Keratinocyte (primary cell): ENCODE measurements at regions not wholly inside any gene's neighbourhood (a gene's known extent, or its start where the extent isn't known, plus 50 kb on each side); places are given as distances from the start of the nearest gene placed in this dataset.
"Not testable (repeated sequence)": the region's sequence is repeated elsewhere in the genome, so short reads cannot be mapped to it uniquely, and the experiment has no call there.

Source experiments
- DNase-seq: peaks from one replicate; pipeline ENCODE4 v3.0.0-alpha.2; 2011; ENCODE audit warnings: low read depth, missing footprints, low spot score
- FAIRE-seq: peaks from 2 replicates; lab custom pipeline; 2011; peaks lifted over from hg19 to GRCh38; lab: Jason Lieb, UNC
- H2AFZ ChIP-seq: 2 replicates; pipeline ENCODE4 v1.6.0; 2012; ENCODE audit warnings: low read length, control low read depth, inconsistent platforms; ENCODE audit not compliant: control insufficient read depth
- H3K27ac ChIP-seq: 2 replicates; pipeline ENCODE4 v1.5.1; 2011; ENCODE audit warnings: low read length; ENCODE audit not compliant: control insufficient read depth, insufficient read depth
- H3K27me3 ChIP-seq: 3 replicates; pipeline ENCODE4 v1.6.0; 2011; ENCODE audit warnings: low read length; ENCODE audit not compliant: control insufficient read depth, insufficient read depth; ENCODE audit errors: extremely low read depth
- H3K36me3 ChIP-seq, 2 experiments: 2 replicates in 1 of 2; 3 replicates in 1 of 2; pipeline ENCODE4 v1.5.1; 2011; ENCODE audit warnings: low read length in 2 of 2, mild to moderate bottlenecking in 1 of 2; ENCODE audit not compliant: control insufficient read depth in 2 of 2, insufficient read depth in 2 of 2; ENCODE audit errors: extremely low read depth in 1 of 2
- H3K4me1 ChIP-seq: 3 replicates; pipeline ENCODE4 v1.5.1; 2011; ENCODE audit warnings: low read length; ENCODE audit not compliant: control insufficient read depth, insufficient read depth; ENCODE audit errors: extremely low read depth
- H3K4me2 ChIP-seq: 3 replicates; pipeline ENCODE4 v1.6.0; 2011; ENCODE audit warnings: low read depth, low read length; ENCODE audit not compliant: control insufficient read depth, insufficient read depth; ENCODE audit errors: extremely low read depth
- H3K4me3 ChIP-seq, 3 experiments: fragments of 200-600 bp in 1 of 3; sonication (generic) in 1 of 3; 2 replicates in 2 of 3; 3 replicates in 1 of 3; pipeline ENCODE4 v1.5.1; 2011 to 2016; ENCODE audit warnings: low read length in 3 of 3, mild to moderate bottlenecking in 3 of 3, control low read depth in 2 of 3, inconsistent platforms in 1 of 3, low read depth in 1 of 3, mixed read lengths in 1 of 3, mixed run types in 1 of 3, moderate library complexity in 1 of 3; ENCODE audit not compliant: control insufficient read depth in 2 of 3, insufficient read depth in 2 of 3; ENCODE audit errors: extremely low read depth in 1 of 3
- H3K79me2 ChIP-seq: 2 replicates; pipeline ENCODE4 v1.6.0; 2012; ENCODE audit warnings: low read length; ENCODE audit not compliant: control insufficient read depth, insufficient read depth
- H3K9ac ChIP-seq: 3 replicates; pipeline ENCODE4 v1.6.0; 2011; ENCODE audit warnings: low read length; ENCODE audit not compliant: control insufficient read depth, insufficient read depth; ENCODE audit errors: extremely low read depth
- H3K9me1 ChIP-seq: 3 replicates; pipeline ENCODE4 v1.6.0; 2011; ENCODE audit warnings: low read length; ENCODE audit not compliant: control insufficient read depth, insufficient read depth; ENCODE audit errors: extremely low read depth
- H3K9me3 ChIP-seq: 2 replicates; pipeline ENCODE4 v1.5.1; 2012; ENCODE audit warnings: low read depth, low read length; ENCODE audit not compliant: control insufficient read depth
- H4K20me1 ChIP-seq: 3 replicates; pipeline ENCODE4 v1.6.0; 2011; ENCODE audit warnings: low read length; ENCODE audit not compliant: control insufficient read depth, insufficient read depth; ENCODE audit errors: extremely low read depth
- CTCF ChIP-seq, 3 experiments: IDR thresholded peaks in 1 of 3; conservative IDR thresholded peaks in 1 of 3; optimal IDR thresholded peaks in 1 of 3; 2 replicates in 2 of 3; 3 replicates in 1 of 3; pipeline versions ENCODE3 to v1.5.1; 2011; ENCODE audit warnings: low read length in 3 of 3, mild to moderate bottlenecking in 3 of 3, moderate library complexity in 2 of 3, control low read depth in 1 of 3, inconsistent platforms in 1 of 3; ENCODE audit not compliant: insufficient read depth in 2 of 3; ENCODE audit errors: extremely low read depth in 1 of 3
- EZH2 ChIP-seq: IDR thresholded peaks from one replicate; pipeline ENCODE4 v1.6.1; 2012; ENCODE audit warnings: inconsistent platforms, mild to moderate bottlenecking, low read length, moderate library complexity
- dilution Hi-C: fragments of 300-500 bp; cut with MboI; formaldehyde crosslinking; loops from one replicate; pipeline ENCODE4 v1.7.0; 2020; ENCODE audit warnings: low sequenced_read_pairs; ENCODE audit not compliant: extremely low pct_ligation_motif_present

GRCh38 chr11:45390407-45390806, 104.3 kb upstream of the SYT13 start:
- peaks cover 7% of the 10 kb centered on the region for H3K27me3 ChIP-seq

GRCh38 chr11:45388472-45388871, 102.3 kb upstream of the SYT13 start:
- no peak overlapping the region for H2AFZ ChIP-seq
- no peak for FAIRE-seq
- TF ChIP-seq CTCF (optimal IDR thresholded peaks at IDR 0.05 in 1 of 3, IDR thresholded peaks at IDR 0.05 in 1 of 3, conservative IDR thresholded peaks at IDR 0.05 in 1 of 3; ENCODE audit: extremely low read depth in 1 of 3, insufficient read depth in 2 of 3, low read length in 3 of 3) (no peak), EZH2 (no peak)
- dilution Hi-C loops, result no loop called here
- no peaks in the 10 kb centered on the region for H4K20me1 ChIP-seq
- no peak for DNase-seq
- no peaks in the 10 kb centered on the region for H3K9me1 ChIP-seq
- no peak overlapping the region for H3K27ac ChIP-seq
- no peak overlapping the region for H3K4me3 ChIP-seq
- no peaks in the 10 kb centered on the region for H3K4me1 ChIP-seq
- no peaks in the 10 kb centered on the region for H3K79me2 ChIP-seq
- H3K27me3 ChIP-seq, result peaks cover 7% of the 10 kb centered on the region
- H3K9ac ChIP-seq, result no peak overlapping the region
- H3K9me3 ChIP-seq, result no peaks in the 10 kb centered on the region
- H3K36me3 ChIP-seq, result no peaks in the 10 kb centered on the region
- no peak overlapping the region for H3K4me2 ChIP-seq

More at GRCh38 chr11:45390407-45390806, 104.3 kb upstream of the SYT13 start:
- Histone ChIP-seq H3K4me2 (no peak overlapping the region), H3K79me2 (no peaks in the 10 kb centered on the region), H4K20me1 (no peaks in the 10 kb centered on the region), H2AFZ (no peak overlapping the region), H3K4me3 (no peak overlapping the region), H3K36me3 (no peaks in the 10 kb centered on the region), H3K9me3 (no peaks in the 10 kb centered on the region), H3K9ac (no peak overlapping the region), H3K4me1 (no peaks in the 10 kb centered on the region), H3K27ac (no peak overlapping the region), H3K9me1 (no peaks in the 10 kb centered on the region)
- FAIRE-seq (no peak), DNase-seq (no peak)
- no peak for TF ChIP-seq CTCF (optimal IDR thresholded peaks at IDR 0.05 in 1 of 3, IDR thresholded peaks at IDR 0.05 in 1 of 3, conservative IDR thresholded peaks at IDR 0.05 in 1 of 3; ENCODE audit: extremely low read depth in 1 of 3, insufficient read depth in 2 of 3, low read length in 3 of 3)
- TF ChIP-seq EZH2, result no peak
- dilution Hi-C loops, result no loop called here

- H3K27ac ChIP-seq, H3K79me2 ChIP-seq, H3K9ac ChIP-seq, H3K27me3 ChIP-seq, H3K4me1 ChIP-seq, dilution Hi-C loops, H3K36me3 ChIP-seq, H2AFZ ChIP-seq, DNase-seq, H3K4me2 ChIP-seq, H3K9me3 ChIP-seq, H3K9me1 ChIP-seq, H3K4me3 ChIP-seq, H4K20me1 ChIP-seq, FAIRE-seq: not testable (repeated sequence)
Observed at GRCh38 chr11:45387885-45388284, 101.7 kb upstream of the SYT13 start.
